NB4 (cell line): ENCODE measurements at regions not wholly inside any gene's neighbourhood (a gene's known extent, or its start where the extent isn't known, plus 50 kb on each side); places are given as distances from the start of the nearest gene placed in this dataset.

Experiments used
- POLR2A ChIP-seq: IDR thresholded peaks from 2 replicates; pipeline ENCODE4 v1.6.1; 2011; ENCODE audit warnings: mild to moderate bottlenecking; ENCODE audit not compliant: insufficient read length; ENCODE audit errors: extremely low read depth
- TF ChIP-seq, protein P1 (sequence below): IDR thresholded peaks from one replicate; pipeline ENCODE4 v1.5.1; 2012; ENCODE audit warnings: low read depth, low read length

GRCh38 chr4:140211693-140212092 lies 57.7 kb upstream of the MAML3 start:
- TF ChIP-seq, protein P1, sequence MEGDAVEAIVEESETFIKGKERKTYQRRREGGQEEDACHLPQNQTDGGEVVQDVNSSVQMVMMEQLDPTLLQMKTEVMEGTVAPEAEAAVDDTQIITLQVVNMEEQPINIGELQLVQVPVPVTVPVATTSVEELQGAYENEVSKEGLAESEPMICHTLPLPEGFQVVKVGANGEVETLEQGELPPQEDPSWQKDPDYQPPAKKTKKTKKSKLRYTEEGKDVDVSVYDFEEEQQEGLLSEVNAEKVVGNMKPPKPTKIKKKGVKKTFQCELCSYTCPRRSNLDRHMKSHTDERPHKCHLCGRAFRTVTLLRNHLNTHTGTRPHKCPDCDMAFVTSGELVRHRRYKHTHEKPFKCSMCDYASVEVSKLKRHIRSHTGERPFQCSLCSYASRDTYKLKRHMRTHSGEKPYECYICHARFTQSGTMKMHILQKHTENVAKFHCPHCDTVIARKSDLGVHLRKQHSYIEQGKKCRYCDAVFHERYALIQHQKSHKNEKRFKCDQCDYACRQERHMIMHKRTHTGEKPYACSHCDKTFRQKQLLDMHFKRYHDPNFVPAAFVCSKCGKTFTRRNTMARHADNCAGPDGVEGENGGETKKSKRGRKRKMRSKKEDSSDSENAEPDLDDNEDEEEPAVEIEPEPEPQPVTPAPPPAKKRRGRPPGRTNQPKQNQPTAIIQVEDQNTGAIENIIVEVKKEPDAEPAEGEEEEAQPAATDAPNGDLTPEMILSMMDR = no peak
- no peak for TF ChIP-seq POLR2A
